Thoracic aorta (tissue), 2 donors: ENCODE measurements at regions not wholly inside any gene's neighbourhood (a gene's known extent, or its start where the extent isn't known, plus 50 kb on each side); places are given as distances from the start of the nearest gene placed in this dataset.

ENCODE experiments used
- ATAC-seq: fragments of 150-250 bp; one replicate; pipeline ENCODE4 v1.8.0; 2017; ENCODE audit warnings: low read depth; ENCODE audit not compliant: insufficient number of reproducible peaks, low FRiP score
- DNase-seq: peaks from one replicate; pipeline ENCODE4 v3.0.0-alpha.2; 2020; ENCODE audit warnings: low spot score
- H3K27ac ChIP-seq, 2 donors: fragments of 200-600 bp; sonication (generic); 1 replicate in 1 of 2; 2 replicates in 1 of 2; pipeline ENCODE4 v1.5.1; 2016; ENCODE audit warnings: mild to moderate bottlenecking in 2 of 2, moderate library complexity in 2 of 2
- H3K27me3 ChIP-seq: fragments of 200-600 bp; sonication (generic); replicated peaks from 2 replicates; pipeline ENCODE4 v1.6.0; 2016; ENCODE audit warnings: mild to moderate bottlenecking; ENCODE audit not compliant: insufficient read depth
- H3K36me3 ChIP-seq: fragments of 200-600 bp; sonication (generic); one replicate; pipeline ENCODE4 v1.5.1; 2016
- H3K4me1 ChIP-seq, 2 donors: fragments of 200-600 bp; sonication (generic); 1 replicate in 1 of 2; 2 replicates in 1 of 2; pipeline versions ENCODE4 v1.5.1 to v1.6.0; 2016; ENCODE audit warnings: low read depth in 2 of 2, mild to moderate bottlenecking in 1 of 2; ENCODE audit not compliant: control insufficient read depth in 1 of 2
- H3K4me3 ChIP-seq: fragments of 200-600 bp; sonication (generic); 2 replicates; pipeline ENCODE4 v1.5.1; 2016; ENCODE audit warnings: mild to moderate bottlenecking
- H3K9me3 ChIP-seq: fragments of 200-600 bp; sonication (generic); 2 replicates; pipeline ENCODE4 v1.5.1; 2016
- CTCF ChIP-seq: fragments of 200-600 bp; sonication (generic); IDR thresholded peaks from one replicate; pipeline ENCODE4 v1.5.1; 2019; ENCODE audit warnings: antibody characterized with exemption

GRCh38 chr5:125199968-125200865 is 453.8 kb upstream of the ZNF608 start:
- DNase-seq, result no peak
- TF ChIP-seq CTCF, result no peak
- Histone ChIP-seq H3K9me3 (no peaks in the 10 kb centered on the region), H3K4me3 (peak overlapping the region; percentile 49), H3K36me3 (no peaks in the 10 kb centered on the region), H3K27ac (no peak overlapping the region), H3K4me1 (peaks cover 0 to 6% of the 10 kb centered on the region in 2 donors), H3K27me3 (no peaks in the 10 kb centered on the region)
- ATAC-seq, result no peak

GRCh38 chr5:125200866-125201373 is 454.5 kb upstream of the ZNF608 start:
- no peak for TF ChIP-seq CTCF
- H3K36me3 ChIP-seq, result no peaks in the 10 kb centered on the region
- H3K27me3 ChIP-seq, result no peaks in the 10 kb centered on the region
- no peak for ATAC-seq
- H3K4me3 ChIP-seq, result peak overlapping the region; percentile 49
- H3K9me3 ChIP-seq, result no peaks in the 10 kb centered on the region
- peaks cover 0 to 6% of the 10 kb centered on the region in 2 donors for H3K4me1 ChIP-seq
- no peak overlapping the region for H3K27ac ChIP-seq
- DNase-seq, result no peak

- no peak for TF ChIP-seq CTCF
- H3K27me3 ChIP-seq, result no peaks in the 10 kb centered on the region
- H3K4me1 ChIP-seq, result peaks cover 0 to 6% of the 10 kb centered on the region in 2 donors
- ATAC-seq (no peak), DNase-seq (no peak)
- no peaks in the 10 kb centered on the region for H3K9me3 ChIP-seq
- no peaks in the 10 kb centered on the region for H3K36me3 ChIP-seq
- no peak overlapping the region for H3K4me3 ChIP-seq
- H3K27ac ChIP-seq, result no peak overlapping the region
Measured at GRCh38 chr5:125201446-125202052, 455.1 kb upstream of the ZNF608 start.

- Histone ChIP-seq H3K4me1 (peaks cover 0 to 6% of the 10 kb centered on the region in 2 donors), H3K36me3 (no peaks in the 10 kb centered on the region), H3K27me3 (no peaks in the 10 kb centered on the region), H3K4me3 (no peak overlapping the region), H3K27ac (no peak overlapping the region), H3K9me3 (no peaks in the 10 kb centered on the region)
- no peak for TF ChIP-seq CTCF
- DNase-seq (no peak), ATAC-seq (no peak)
Measured at GRCh38 chr5:125202353-125202752, 455.9 kb upstream of the ZNF608 start.

GRCh38 chr5:125202871-125203438 is 456.5 kb upstream of the ZNF608 start:
- Histone ChIP-seq H3K36me3 (no peaks in the 10 kb centered on the region), H3K4me3 (no peak overlapping the region), H3K27ac (no peak overlapping the region), H3K27me3 (no peaks in the 10 kb centered on the region), H3K4me1 (peaks cover 0 to 6% of the 10 kb centered on the region in 2 donors), H3K9me3 (no peaks in the 10 kb centered on the region)
- no peak for TF ChIP-seq CTCF
- DNase-seq, result no peak
- ATAC-seq, result no peak
